ENCODE measurements at regions not wholly inside any gene's neighbourhood (a gene's known extent, or its start where the extent isn't known, plus 50 kb on each side); places are given as distances from the start of the nearest gene placed in this dataset.
"Not testable (repeated sequence)": the region's sequence is repeated elsewhere in the genome, so short reads cannot be mapped to it uniquely, and the experiment has no call there.

DNA sequence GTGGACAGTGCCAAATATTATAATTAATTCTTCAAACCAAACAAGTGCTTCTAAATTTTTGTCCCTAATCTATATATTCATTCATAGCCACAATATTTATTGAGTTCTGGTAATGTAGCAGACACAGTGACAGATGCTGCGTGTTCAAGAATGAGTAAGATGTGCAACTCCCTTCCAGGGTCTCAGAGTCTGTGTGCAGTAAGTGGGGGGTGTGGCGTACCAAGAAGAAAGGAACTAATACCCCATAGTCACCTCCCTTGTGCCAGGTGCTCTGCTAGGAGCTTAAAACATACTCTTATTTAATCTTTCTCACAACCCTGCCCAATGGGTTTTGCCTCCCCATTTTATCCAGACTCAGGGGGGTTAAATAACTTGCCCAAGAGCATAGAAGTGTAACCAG is 358.7 kb downstream of the BARHL2 start:
- DNase-seq (ENCODE audit: extremely low read depth, low read depth, low spot score), result no peak

DNA sequence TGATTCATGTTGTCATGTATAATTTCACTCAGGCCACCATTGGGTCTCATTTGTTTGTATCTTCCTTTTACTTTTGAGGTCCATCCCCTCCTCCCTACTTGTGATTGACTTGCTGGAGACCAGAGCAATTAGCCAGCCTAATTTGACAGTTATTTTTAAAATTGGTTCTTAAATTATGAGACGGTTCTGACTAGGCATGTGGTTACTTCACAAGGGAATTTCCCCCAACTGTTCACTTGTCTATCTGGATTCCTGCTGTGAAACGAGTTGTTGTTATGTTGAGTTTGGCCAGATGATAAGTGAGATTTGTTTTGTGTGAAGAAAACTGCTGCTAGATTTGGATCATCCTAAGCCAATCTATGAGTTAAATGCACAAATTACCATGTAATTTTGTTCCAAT is 359.1 kb downstream of the BARHL2 start:
- no peak for DNase-seq (ENCODE audit: extremely low read depth, low read depth, low spot score)

DNA sequence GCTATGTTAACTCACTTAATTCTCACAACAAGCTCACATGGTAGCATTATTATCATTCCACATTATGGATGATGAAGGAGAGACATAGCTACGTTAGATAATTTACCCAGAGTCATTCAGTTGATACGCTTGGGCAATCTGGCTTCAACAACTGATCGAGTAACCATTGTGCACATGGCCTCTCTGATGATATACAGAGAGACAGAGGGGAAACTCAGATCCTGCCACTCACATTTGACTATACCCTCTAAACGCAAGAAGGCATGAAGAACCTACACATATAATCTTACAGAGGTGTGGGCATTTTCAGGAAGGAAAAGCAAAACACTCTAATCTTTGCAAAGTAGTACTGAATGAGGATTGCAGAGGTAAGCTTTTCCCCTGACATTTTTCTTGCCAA is 360.1 kb downstream of the BARHL2 start:
- DNase-seq (ENCODE audit: extremely low read depth, low read depth, low spot score), result no peak

DNA sequence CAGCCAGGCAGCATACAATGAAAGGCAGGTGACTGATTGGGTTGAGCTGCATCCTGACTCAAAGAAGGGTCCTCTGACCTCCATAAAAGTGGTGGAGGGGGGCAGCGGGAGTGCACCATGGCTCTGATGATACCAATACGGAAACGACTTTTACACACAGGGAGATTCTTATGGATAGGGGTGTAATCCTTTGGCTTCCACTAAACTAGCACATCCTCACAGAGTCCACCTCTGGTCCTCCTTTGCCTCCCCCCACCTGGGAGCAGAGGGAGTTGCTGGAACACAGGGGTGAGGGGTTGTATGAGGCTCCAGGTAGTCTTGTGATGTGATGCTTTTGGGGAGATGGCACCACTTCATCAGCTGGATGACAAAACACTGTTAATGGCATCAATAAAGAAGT is 361.0 kb downstream of the BARHL2 start:
- no peak for DNase-seq (ENCODE audit: extremely low read depth, low read depth, low spot score)

DNA sequence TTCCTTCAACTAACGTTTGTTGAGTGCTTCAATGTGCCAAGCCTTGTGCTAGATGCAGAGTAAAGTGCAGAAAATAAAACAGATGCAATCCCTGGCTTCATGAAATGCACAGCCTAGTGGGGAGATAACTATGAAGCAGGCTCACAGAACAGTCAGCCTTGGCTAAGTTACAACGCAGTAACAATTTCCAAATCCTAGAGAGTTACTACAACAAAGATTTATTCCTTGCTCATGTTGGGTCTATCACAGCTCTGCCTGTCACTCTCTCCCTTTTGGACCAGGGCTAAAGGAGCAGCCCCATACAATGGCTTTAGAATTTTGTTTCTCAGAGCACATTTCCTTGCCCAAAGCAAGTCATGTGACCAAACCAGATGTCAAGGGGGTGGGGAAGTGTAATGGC is 359.8 kb downstream of the ZNF326 start:
- no peak for DNase-seq (ENCODE audit: extremely low read depth, low read depth, low spot score)

DNA sequence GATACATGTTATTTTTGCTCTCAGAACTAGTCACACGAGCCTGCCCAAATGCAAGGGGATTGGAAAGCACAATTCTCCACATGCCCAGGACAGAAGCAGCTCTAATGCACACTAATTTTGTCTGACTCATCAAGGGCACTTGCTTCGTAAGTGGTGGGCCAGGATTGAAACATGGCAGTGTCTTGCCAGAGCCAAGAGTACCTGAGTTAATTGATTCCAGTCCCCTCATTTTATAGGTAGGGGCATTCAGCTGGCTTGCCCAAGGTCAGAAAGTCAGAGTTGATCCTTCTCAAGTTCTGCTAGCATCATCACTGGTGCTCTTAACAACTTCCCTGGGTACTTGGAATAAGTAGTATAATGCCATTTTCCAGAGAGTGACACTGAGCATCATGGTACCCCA is 356.1 kb downstream of the ZNF326 start:
- no peak for DNase-seq (ENCODE audit: extremely low read depth, low read depth, low spot score)

DNA sequence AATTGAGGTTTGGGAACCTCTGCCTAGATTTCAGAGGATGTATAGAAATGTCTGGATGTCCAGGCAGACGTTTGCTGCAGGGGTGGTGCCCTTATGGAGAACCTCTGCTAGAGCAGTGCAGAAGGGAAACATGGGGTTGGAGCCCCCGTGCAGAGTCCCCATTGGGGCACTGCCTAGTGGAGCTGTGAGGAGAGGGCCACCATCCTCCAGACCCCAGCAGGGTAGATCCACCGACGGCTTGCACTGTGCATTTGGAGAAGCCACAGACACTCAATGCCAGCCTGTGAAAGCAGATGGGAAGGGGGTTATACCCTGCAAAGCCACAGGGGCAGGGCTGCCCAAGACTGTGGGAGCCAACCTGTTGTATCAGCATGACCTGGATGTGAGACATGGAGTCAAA is 354.6 kb downstream of the ZNF326 start:
- DNase-seq (ENCODE audit: extremely low read depth, low read depth, low spot score), result no peak

DNA sequence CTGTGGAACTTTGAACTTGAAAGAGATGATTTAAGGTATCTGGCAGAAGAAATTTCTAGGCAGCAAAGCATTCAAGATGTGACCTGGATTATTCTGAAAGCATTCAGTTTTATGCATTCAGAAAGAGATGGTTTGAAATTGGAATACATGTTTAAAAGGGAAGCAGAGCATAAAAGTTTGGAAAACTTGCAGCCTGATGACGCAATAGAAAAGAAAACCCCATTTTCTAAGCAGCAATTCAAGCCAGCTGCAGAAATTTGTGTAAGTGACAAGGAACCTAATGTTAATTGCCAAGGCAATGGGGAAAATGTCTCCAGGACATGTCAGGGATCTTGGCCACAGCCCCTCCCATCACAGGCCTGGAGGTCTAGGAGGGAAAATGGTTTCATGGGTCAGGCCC is 354.0 kb downstream of the ZNF326 start:
- no peak for DNase-seq (ENCODE audit: extremely low read depth, low read depth, low spot score)

DNA sequence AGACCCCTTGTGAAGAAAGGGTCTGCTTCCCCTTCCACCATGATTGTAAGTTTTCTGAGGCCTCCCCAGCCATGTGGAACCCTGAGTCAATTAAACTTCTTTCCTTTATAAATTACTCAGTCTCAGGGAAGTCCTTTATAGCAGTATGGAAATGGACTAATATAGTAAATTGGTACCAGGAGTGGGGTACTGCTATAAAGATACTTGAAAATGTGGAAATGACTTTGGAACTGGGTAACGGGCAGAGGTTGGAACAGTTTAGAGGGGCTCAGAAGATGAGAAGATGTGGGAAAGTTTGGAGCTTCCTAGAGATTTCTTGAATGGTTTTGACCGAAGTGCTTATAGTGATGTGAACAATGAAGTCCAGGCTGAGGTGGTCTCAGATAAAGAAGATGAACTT is 353.5 kb downstream of the ZNF326 start:
- DNase-seq (ENCODE audit: extremely low read depth, low read depth, low spot score), result not testable (repeated sequence)

DNA sequence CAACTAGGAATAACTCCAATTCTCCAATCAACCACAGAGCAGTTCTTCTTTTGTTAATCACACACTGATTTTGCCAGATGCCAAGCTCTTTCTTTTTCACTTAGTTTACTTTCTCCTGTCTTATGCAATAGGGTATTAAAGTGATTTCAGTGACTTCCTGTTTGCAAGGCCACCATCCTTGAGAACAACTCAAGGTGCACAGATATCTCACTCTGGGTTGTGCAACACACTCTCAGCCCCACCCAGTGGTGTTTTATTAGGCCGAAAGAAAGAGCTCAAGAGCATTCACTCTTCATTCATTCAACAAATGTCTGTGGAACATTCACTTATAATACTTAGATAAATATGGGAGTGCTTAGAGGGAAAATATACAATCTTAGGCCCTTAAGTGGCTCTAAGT is 352.5 kb downstream of the ZNF326 start:
- DNase-seq (ENCODE audit: extremely low read depth, low read depth, low spot score), result no peak

DNA sequence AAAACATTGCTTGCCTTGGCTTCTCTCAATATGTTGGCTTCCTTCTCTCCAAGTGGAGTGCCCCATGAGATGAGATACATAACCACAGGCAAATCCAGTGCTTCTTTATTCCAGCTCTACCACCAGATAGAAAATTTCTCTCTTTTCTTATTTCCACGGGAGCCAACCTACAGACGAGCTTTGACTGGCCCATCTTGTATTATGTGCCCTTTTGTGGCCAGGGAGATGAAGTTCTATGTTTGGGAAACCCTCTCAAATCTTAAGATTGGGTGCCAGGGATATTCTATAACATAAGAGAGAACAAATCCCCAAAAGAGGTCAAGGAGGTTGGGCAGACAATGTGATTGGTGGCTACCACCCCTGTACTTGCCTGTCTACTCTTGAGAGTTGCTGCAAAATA is 351.8 kb downstream of the ZNF326 start:
- no peak for DNase-seq (ENCODE audit: extremely low read depth, low read depth, low spot score)

DNA sequence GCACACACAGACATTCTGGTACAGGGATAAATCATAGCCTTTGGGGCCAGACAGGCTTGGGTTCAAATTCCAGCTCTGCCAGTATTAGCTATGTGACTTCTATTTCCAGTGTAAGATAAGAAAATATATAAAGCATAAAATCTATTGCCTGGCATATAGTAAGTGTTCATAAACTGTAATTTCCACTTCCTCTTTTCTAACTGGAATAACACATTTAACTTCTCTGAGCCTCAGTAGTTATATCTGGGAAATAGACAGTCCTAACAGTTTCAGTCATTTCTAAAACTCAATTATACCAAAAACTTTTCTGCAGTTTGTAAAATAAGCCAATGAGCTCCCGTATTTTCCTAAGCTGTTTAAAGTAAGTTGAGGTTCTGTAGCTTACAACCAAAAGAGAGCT is 351.4 kb downstream of the ZNF326 start:
- no peak for DNase-seq (ENCODE audit: extremely low read depth, low read depth, low spot score)

DNA sequence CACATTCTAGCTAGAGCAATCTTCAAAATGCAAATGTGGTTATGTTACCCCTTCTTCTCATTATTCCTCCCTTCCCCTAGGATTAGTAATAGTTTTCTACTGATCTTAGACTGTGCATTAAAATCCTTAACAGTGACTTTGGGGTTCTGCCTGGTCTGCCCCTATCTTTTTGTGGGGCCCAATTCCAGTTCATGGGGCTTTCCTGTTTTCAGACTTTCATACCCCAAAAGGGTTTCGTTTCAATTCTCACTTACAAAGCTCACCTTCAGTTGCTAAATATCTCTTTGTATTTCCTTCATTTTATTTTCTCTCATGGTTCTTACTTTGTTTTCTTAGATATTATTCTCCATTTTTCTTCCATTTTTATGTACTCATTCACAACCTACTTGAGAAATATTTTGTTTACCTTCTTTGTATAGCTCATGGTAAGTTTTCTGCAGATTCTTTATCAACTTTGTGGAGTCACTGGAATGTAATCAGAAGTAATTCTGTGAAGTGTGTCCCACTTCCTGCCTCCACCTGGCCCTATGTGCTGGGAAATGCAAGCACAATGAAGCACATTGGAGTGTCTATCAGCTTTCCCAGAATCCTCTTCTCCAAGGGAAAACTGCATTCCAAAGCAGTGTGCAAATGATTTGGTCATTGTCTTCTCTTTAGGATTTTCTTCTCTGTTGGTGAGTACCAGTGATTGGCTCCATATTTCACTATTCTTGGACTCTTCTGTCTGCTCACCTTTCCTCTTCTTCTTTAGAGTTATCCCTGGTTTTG is 350.2 kb downstream of the ZNF326 start:
- DNase-seq (ENCODE audit: extremely low read depth, low read depth, low spot score), result no peak

DNA sequence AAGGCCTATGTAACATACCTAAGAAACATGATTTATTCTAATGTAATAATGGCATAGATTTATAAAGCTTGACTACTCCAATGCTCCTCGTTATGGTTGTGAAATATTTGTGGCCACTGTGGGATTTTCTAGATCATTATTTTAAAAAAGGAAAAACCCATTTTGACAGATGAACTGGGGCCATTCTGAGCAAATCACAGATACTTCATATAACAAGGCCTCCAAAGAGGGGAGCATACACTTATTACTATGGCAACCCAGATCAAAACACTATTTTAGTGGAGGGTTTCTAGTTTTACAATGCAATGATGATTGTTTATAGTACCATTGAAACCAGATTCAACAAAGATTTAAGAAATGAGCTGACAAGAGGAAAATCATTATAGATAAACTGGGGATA is 346.6 kb downstream of the ZNF326 start:
- no peak for DNase-seq (ENCODE audit: extremely low read depth, low read depth, low spot score)

DNA sequence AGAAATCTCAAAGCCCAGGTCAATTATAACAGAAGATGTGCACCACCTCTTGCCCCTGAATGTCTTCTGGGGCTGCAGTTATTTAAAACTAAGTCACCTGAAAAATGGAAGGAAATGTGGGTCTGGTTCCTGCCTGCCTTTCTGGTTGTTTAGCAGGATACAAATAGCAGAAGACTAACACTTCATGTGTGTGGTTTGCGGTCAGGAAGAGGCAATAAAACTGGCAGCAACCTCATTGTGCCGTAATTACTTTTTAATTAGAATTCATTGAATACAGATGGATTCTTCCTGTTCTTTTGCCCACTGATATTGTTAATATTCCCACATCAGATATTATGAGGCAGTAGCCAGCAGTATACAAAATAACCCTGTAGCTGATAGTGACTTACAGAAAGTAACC is 345.7 kb downstream of the ZNF326 start:
- no peak for DNase-seq (ENCODE audit: extremely low read depth, low read depth, low spot score)

DNA sequence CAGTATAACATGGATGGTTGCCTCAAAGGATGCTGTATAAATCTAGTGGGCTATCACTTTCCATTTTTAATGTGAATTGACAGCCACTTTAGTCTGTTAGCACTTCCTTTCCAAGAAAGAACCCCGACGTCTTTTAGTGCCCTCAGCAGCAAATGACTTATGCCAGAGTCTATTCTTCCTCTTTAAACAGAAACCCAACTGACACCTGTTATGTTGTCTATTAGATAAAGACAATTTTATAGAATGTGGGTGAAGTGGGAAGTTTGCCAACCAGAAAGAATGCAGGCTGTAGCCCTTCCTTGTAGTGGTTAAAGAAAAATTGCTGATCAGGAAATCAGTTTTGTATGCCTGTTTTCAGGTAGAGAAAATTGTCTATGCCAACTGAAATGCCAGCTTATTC is 344.9 kb downstream of the ZNF326 start:
- no peak for DNase-seq (ENCODE audit: extremely low read depth, low read depth, low spot score)

DNA sequence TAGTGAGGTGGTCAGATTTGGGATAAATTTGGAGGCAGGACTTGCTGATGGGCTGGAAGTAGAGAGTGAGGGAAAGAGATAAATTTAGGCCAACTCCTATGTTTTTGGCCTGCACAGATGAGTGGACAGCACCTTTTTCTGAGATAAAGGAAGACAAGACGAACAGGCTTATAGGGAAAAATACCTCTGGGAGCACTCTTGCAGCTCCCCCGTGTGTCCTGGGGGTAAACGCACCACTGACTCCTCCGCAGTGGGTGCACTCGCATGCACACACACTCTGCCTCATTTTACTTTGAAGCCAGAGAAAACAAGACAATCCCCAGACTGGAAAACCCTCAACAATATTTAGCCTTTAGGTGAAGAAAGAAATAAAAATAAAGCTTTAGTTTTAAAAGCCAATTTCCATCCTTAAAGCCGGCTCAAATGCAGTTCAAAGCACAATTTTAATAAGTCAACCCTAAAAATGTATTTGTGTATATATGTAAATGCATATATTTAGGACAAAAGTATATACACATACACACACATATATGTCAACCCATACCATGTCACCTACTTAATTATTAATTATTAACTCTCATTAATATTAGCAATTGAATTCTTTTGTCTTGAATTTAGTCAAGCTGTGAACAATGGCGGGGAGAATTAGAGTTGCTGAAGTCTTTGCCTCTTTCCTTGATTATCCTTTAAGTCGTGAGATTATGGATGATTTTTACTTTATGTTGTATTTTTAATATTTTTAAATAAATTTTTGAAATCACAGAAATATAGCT is 341.8 kb downstream of the ZNF326 start:
- DNase-seq (ENCODE audit: extremely low read depth, low read depth, low spot score), result no peak

DNA sequence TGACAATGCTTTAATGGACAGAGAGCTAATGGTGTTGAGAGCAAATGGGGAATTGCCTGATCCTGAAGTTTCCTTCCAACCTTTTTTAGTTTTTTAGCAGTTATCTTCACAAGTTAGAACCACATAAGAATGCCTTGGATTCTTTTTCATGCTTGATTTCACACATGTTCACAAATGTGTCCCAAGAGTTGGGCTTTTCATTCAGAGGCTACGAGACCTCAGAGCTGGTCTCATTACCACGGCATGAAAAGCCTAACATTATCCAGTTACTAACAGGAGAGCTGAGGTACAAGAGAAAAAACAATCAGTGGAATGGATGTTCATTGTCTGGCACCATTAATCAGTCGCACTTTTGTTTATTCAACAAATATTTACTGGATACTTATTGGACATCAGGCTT is 340.6 kb downstream of the ZNF326 start:
- no peak for DNase-seq (ENCODE audit: extremely low read depth, low read depth, low spot score)

DNA sequence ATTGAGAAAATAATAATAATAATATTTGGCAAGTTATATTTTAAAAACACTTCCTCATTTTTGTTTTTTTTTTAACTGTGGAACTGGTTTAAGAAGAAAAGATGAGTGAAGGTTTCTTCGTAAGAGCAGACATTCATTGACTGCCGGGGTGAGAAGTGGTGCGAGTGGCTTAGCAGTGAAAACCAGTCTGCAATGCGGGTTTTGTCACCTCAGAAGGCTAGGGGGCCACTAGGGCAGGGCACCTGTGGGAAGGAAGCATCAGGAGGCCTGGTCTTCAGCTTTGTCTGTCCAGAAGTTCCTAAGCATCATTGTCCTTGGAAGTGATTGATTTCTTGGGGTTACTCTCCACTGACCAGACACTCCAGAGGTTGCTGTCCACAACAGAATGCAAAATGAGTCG is 339.2 kb downstream of the ZNF326 start:
- DNase-seq (ENCODE audit: extremely low read depth, low read depth, low spot score), result no peak

DNA sequence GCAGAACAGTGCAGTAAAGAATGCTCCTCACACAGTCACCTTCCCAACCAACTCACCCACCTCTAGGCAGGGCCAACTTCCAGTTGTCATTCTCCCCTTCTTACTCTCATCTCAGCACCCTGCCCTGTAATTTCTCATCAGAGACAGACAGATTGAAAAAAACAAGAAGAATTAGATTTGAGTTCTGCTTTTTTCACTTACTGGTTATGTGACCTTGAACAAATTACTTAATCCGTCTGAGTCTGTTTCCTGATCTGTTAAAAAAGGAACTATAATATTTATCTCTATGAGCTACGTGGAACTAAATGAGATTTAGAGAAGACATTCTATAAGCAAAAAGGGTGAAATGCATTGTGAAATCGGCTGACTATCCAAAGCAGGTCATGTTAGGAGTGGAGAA is 330.3 kb downstream of the ZNF326 start:
- no peak for DNase-seq (ENCODE audit: extremely low read depth, low read depth, low spot score)

DNA sequence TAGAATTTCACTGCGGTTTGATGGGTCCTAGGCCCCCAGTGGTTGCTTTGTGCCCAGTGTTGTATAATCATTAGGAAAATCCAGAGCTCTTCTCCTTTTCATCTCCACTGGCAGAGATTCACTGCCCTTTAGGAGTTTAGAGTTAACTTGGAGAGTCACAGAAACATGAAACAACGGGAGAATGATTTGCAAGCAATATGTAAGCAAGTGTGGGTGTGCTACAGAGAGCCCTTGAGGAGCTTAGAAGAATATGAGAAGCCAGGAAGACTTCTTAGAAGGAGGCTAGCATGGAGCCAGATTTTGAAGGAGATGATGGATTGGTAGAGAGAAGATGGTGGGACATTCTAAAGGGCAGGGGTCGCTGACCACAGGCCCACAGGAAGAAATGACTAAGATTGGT is 327.3 kb downstream of the ZNF326 start:
- DNase-seq (ENCODE audit: extremely low read depth, low read depth, low spot score), result no peak

DNA sequence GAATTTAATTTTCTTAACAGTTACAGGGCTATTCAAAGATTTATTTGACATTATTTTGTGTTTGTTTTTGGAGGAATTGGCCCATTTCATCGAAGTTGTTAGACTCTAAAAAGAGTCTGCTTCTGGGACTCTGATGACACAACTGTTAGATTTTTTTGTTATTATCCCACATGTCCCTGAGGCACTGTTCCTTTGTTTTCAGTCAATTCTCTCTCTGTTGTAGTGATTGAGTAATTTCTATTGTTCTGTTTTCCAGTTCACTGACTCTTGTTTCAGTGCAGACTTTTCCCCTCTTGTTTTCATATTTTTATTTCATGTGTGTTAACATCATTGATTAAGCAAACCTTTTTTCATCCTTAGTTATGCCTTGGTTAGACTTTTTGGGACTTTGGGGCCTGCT is 325.0 kb downstream of the ZNF326 start:
- DNase-seq (ENCODE audit: extremely low read depth, low read depth, low spot score), result no peak

DNA sequence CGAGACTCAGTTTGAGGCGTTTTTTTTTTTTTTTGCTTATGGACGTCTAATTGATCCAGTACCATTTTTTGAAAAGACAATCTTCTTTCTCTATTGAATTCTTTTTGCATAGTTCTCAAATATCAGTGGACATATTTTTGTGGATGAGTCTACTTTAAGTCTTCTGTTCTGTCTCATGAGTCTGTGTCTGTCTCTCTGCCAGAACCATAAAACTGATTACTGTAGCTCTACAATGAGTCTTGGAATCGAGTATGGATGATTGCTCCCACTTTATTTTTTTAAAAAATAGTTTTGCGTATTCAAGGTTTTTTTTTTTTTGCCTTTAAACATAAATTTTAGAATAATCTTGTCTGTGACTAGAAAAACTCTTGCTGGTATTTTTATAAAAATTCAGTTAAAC is 323.5 kb downstream of the ZNF326 start:
- no peak for DNase-seq (ENCODE audit: extremely low read depth, low read depth, low spot score)
